ENCODE measurements at regions not wholly inside any gene's neighbourhood (a gene's known extent, or its start where the extent isn't known, plus 50 kb on each side); places are given as distances from the start of the nearest gene placed in this dataset.

DNA sequence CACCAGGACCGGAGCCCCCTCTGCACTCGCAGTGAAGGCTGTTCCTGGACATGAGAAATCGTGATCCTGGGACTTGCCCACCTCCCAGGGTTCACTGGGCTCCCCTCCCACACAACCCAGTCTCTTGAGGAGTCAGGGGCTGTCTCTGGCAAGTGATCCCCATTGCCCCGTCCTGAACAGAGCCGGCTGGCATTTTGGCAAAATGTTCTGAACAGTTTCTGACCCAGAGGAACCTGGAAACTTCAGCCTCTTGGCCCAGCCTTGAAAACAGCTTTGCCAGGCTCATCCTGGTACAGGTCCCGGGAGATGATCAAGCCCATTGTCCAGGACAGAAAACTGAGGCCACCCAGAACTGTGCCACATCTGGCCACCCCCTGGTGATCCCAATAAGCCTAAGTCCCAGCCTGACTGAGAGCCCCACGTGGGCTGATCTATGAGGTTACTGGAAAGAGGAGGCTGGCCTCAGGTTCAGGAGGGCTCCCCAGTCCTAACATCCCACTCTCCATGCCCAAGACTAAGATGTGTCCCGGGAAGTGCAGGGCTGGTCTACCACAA, 115.7 kb downstream of the OAT start:
- DNase-seq, result no peak

DNA sequence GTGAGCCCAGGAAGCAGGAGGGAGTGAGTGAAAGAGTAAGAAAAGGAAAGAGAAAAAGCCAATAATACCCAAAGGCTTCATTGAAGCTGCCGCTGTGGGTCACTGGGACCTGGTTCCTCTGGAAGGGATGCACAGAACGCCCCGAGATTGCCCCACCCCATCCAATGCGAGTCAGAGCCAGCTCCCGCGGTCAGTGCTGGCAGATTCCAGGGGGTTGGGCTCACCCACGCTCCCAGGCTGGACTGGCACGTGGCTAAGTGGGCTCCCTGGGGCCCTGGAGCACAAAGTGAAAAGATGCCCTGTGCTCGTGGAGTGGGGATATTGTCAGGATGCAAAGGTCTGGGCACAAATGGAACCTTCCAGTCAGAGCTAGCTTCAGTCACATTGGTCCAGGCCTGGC, 117.0 kb downstream of the OAT start:
- no peak for DNase-seq

DNA sequence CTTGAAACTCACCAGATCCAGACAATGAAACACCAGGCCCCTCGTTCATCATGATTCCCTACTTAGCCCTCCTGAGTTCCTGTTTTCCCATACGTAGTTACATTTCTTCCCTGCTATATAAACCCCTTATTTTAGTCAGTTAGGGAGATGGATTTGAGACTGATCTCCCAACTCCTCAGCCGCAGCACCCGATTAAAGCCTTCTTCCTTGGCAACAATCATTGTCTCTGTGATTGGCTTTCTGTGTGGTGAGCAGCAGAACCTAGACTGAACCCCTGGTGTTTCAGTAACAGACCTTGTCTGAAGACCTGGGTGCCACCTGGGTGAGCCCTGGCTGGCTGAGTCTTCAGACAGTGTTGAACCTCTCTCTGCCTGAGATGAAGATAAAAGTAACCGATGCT, 118.0 kb downstream of the OAT start:
- no peak for DNase-seq

DNA sequence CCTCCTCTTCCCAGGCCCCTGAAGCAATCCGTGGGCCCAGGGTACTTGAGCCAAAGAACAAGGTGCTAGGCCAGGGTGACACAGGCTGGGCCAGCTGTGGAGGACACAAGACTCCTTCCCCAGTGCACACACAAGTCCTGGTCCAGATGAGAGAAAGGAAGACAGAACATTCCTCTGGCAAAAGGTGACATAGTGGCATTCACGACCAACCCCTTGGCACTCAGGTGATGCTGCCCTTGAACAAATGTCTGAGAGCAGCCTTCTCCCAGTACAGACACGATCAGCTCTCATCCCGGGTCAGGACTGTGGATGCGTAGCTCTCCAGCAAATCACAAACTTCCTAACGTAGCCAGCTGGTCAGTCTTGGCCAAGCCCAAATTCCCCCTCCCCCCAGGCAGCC, 118.5 kb downstream of the OAT start:
- no peak for DNase-seq

DNA sequence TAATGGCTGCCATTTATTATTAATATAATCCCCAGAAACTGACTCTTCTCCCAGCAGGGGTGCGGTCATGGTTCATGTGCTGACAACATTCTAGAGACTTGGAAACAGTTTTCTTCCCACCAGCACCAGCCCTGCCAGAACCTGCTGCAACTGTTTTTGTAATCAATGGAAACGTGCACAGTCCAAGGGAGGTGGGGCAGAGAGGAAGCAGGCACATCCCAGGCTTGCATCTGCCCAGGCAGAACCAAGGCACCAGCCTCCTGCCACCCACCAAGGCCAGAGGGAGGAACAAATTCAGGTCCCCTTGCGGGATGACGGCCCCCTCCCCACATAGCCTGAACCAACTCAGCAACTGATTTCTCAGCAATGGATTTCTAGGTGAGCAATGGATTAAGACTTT, 119.0 kb downstream of the OAT start:
- DNase-seq, result no peak

DNA sequence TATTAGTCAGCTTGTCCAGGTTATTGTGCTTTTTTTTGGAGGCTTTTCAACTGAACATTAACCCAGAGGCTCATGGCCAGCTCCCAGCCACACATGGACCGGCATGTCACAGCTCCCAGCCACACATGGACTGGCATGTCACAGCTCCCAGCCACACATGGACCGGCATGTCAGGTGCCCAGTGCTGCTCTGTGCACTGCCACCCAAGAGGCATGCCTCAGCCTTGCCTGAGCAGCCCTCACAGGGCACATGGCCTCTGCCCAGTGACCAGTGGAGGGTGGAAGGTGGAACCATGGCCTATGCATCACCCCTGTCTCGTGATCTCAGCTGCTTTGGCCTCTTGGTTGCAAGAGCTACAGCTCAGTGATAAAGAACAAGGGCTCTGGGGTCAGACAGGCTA, 119.8 kb downstream of the OAT start:
- peak in 1 of 2 donors; percentile 23 for DNase-seq

DNA sequence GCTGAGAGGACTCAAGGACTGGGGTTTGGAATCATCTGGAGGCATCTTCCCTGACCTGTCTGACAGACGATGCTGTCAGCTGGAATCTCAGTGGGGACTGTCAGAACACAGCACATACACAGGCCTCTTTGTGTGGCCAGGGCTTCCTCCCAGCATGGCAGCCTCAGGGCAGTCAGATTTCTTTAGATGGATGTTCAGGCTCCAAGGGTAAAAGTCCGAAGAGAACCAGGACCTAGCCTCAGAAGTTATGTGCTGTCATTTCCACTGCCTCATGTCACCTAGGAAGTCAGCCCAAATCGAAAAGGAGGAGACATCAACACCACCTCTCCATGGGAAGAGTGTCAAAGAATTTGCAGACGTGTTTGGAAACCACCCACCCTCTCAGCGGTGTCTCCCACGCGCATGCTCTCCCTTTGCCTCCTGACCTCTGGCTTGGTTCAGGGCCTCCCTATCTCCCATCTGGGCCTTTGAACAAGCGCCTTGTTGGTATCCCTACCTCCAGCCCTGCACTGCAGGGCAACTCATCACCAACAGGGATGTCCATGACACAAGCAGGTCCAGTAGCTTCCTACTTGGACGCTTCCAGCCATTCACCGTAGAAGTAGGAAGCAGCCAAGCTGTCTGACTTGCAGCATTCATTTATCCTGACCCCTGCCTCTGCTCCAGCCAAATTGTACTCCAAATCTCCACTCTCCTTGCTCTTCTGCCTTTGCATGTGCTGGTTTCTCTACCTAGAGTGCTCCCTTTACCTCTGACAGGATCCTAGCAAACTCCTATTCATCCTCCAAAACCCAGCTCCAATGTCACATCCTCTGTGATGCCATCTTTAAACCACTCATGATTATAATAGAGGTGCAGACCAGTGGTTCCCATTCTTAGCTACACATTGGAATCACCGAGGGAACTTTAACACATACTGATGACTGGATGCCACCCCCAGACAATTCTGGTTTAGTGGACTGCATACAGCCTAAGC, 121.6 kb downstream of the OAT start:
- DNase-seq, result no peak

DNA sequence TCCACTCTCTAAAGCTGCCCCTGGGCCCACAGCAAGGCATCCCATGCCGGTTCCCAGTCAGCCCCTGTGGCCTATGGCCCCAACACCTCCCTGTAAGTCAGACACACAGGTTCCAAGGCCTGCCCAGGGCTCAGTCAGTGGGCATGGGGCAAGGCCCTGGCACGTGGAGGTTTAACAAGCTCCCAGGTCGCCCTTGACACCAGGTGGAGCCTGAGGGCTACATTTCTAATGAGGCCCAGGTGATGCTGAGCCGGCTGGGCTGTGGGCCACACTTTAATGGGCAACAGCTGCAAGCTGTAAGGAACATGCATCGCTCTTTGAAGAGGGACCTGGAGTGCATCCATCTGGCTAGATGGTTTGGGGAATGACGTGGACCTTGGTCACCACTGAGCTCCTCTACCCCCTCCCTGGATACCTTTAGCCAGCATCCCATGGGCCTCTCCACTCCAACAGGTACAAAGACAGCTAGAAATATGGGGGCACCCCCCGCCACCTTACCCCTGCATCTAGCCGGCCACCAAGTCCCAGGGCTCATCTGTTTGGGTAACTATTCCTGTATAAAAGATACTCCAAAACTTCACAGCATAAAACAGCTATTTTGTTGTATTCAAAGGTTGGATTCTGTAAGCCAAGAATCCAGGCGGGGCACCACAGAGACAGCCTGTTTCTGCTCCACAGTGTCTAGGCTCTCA, 122.5 kb downstream of the OAT start:
- DNase-seq, result no peak

DNA sequence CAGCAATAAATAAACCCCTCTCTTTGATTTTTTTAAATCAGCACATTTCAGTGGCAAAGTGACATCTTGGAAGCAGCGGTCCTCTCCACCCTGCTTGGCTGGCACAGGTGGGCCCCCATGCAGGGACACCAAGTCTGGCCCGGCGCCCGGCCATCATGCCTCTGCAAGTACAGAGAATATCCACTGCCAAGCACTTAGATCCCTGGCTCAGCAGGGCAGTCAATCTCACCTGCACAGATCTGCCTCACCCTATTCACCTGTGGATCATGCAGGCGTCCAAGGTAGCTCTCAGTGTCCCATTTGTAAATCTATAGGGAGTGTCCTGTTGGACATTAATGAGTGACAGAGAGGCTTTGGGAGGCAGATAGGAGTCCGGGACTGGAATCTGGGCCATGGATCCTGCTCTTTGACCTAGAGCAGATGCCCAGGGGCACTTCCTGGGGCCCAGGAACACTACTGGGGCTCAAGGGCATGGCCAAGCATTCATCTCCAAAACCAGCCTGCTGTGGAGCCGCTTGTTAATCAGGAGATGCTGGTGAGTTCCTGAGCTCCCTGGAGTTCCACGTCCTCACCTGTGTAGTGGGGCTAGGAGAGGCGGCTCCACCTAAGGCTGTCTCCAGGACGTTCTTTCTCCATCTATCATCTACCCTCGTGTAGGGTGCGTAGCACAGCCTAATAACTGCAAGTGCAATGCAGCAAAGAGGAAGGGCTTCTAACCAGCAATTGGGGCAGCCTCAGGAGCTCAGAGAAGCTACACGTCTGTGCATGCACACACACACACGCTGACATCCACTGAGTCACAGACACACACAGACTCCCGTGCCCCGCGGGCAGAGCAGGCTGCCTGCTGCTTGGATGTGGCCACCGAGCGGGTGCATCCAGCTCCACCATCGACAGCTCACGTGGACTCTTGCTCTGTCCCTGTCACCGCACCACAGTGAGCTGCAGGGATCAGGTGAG, 123.6 kb downstream of the OAT start:
- DNase-seq, result no peak

DNA sequence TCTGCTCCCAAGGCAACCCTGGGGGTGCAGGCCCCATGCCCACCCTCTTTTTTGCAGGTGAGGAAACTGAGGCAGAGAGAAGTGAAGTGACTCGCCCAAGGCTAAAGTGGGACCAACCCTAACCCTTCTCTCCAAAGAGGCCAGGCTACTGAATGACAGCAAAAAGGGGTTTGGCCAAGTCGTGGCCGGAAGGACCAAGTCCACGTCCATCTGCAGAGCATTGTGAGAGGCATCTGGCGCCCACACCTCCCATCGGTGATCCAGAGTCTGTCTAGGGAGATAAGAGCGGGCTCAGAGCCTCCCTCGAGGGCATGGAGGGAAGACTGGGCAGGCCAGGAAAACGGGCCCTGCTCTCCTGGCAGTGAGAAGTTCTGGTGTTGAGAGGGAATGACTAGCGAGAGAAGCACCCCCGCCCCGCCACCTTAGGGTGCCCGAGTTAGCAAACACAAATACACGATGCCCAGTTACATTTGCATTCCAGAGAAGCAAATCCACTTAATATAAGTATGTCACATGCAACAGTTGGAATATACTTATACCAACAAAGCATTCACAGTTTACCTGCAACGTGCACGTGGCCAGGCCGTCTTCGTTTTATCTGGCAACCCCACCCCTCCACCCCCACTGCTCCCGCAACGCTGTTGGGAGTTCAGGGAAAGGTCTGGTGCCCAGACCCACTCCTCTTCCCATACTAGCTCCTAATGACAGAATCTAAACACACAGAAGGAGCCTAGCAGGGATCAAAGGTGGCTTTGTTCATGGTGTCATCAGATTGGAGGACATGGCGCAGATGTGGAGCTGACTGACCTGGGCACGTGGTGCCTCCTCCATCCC, 124.9 kb downstream of the OAT start:
- DNase-seq, result no peak

DNA sequence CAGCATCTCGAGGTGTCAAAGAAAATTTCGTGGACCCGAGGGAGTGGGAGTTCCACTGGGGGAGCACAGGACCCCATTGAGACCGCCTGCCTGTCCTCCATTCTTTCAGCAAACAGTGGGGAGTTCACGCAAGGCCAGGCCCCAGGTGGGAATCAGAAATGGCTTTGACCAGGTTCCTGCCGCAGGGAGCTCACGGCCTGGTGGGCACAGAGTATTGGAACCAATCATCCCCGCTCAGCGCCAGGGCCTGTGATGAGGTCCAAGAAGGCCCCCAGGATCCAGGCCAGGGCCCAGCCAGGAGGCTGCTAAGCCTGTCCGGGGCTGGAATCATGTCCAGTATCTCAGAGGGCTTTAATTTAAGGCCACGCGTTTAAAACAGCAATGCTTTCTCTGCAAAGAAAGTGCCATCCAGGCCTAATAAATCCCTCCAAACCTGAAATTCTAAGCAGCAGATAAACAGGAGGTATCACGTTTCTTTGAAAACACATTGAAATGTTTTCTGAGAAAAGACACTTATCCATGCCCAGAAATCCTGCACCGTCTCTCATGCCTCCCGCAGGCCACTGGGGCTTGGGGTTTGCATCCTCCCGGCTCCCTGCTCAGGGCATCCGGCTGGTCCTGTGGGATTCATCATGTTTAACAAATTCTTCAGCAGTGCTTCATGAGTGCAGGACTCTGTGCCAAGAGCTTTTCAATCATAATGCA, 125.7 kb downstream of the OAT start:
- no peak for DNase-seq

DNA sequence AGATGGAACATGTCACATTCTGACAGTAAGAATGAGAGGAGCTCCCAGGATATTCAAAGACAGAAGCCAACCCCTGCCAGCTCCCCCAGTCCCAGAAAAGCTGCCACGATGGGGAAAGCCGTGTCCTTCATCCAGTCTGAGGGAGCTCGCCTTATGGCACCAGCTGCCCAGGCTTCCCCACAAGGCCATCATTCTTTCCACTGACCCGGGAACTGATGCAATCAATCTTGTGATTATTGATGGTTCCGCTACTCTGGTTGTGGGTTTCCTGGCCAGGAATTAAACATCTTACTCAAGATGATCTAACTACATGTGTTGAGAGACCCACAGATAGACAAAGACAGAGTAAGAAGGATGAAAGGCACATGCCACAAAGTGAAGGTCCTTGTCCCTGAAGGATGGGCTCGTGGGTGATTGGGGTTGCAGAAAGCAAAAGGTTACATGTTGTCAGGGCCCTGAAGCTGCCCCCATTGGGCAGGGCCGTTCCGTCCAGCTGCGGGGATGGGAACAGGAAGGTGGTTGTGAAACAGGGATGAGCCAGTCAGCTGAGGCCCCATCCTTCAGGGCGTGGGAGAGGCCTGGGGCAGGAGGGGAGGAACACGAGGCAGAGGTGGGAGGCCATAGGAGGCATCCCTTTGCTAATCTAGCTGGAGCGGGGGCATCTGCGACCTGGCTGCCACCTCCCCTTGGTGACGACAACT, 127.6 kb downstream of the OAT start:
- DNase-seq, result peak; percentile 96 to 97

DNA sequence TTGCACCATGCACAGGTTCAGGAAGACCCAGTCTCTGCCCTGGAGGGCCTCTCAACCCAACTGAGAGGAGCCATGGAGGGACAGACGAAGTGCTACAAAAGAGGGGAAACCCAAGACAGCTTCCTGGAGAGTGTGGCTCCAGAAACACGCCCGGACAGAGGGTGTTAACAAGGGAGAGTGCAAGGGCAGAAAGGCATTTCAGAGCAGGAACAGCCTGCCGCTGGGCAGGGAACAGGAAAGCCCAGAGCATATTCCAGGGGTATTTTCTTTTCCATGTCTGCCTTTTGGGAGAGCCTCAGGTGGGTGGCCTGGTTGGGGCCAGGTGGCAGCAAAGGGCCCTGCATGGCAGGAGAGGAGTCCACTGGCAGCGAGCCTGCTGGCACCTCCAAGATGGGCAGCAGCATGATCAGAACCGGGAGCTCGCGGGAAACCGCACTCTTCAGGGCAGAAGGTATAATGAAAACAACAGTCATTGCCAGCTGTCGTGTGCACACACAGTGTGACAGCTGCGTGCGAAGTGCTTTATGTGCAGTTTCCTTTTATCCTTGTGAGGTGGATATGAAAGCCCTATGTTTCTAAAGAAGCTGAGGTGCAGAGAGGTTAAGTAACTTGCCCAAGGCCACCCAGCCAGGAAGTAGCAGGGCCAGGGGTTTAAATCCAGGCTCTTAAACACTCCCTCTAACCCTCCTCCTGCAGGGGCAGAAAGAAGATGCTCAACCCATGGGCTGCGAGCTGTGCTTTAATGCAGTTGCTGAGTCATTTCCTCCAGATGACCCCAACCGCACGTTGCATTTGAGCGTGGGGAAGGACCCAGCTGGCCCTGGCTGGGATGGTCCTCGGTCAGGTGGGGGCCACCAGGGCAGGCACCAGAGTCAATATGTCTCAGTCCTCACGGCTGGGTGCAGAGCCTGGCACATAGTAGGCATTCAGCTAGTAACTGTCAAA, 128.6 kb downstream of the OAT start:
- DNase-seq, result peak; percentile 87 to 94

DNA sequence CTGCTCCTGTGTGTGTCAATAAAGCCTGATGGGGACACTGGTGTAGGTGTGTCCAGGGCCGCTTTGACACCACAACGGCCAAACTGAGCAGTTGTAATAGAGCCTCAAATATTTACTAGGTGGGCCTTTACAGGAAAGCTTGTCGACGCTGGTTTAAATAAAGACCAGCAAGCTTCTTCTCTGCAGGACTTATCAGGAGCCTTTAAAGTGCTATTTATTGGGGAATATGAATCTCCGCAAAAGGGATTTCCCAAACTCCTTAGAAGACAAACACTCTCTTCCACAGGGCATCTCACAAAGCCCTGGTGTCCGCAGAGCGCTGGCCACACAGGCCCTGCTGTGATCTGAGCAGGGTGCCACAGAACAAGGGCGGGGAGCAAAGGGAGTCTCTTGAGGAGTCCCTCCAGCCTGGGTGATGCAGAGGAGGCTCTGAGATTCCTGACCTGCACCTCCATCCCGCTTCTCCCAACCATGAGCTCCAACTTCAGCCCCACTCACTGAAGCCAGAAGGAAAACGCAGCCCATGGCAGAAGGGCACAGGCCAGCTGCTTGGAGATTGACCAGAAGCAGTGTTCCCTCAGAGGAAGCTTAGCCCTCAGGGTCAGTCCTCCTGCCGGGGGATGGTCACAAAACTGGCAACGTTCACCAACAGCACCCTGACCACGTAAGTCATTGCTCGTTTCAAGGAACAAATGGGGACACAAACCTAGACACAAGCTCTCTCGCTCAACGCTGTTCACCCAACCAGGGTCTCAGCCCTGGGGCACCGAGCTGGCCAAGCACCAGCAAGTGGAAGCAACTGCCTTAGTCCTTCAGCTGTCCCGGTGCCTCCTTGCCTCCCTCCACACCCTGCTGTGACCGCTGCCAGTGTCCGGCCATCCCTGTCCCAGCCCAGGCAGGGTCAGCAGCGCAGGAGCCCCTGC, 129.5 kb downstream of the OAT start:
- DNase-seq, result no peak

DNA sequence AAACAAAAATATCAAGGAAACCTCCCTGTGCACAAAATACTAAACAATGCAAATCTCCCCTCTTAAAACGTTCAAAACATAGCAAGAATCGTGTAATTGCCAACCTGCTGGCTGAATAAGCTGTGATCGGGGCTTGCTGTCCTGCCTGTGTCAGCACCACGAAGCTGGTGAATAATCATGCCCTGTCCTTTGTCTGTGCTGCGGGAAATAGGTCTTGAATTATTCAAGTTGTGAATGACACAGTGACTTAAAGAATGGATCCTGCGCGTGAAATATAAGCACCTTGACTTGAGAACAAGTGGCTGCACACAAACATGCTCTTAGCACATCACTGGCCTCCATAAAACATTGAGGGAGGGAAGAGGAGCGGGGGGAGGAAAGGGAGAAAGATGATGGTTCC, 130.2 kb downstream of the OAT start:
- no peak for DNase-seq

DNA sequence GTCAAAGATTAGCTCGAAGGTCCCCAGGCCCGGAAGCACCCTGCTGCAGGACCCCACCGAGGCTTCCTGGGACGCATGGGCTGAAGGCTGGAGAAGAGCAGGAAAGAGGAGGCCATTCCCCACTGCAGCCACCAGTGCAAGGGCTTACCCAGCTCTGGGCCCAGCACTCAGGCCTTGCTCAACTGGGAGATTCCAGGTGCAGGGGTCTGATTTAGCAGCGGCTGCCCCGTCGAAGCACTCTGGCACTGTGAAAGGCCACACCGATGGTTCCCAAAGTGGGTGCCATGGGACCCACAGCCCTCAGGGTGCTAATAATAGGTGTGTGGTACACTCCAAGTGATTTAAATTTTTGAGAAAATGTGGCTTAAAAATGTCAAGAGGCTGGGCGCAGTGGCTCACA, 130.9 kb downstream of the OAT start:
- DNase-seq, result no peak

DNA sequence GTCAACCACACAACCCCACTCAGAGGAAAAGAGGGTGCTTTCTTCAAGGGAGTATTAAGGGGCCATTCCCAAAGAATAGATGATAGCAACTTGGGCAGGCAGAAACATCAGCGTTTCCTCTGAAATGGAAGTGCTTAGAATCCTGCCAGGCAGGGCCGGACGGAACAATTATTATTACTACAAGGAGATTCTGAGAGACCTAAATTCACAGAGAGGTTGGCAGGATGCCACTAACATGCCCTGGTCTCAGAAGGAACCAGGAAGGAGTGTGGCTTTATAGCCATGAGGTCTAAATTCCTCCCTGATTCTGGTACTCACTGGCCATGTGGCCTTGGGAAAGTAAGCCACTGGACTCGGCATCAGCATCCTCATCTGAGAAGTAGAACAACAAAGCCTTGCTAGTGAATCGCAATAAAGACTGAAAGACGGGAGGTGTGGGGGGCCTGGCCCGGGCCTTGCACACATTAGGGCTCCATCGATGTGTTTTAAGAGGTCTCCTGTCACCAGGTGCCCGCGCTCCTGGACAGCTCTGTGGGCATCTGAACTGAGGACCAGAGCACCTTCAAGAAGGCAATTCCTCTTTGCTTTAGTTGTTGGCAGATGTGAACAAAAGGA, 131.5 kb downstream of the OAT start:
- DNase-seq, result no peak

All from inflammatory macrophage (primary cell).